IMR-90 (cell line): ENCODE measurements at regions not wholly inside any gene's neighbourhood (a gene's known extent, or its start where the extent isn't known, plus 50 kb on each side); places are given as distances from the start of the nearest gene placed in this dataset.

ENCODE experiments used
- ATAC-seq: fragments of 200-7000 bp; cut with Tn5 transposase; 2 replicates; pipeline ENCODE4 v1.9.1; 2020; ENCODE audit warnings: low read depth, mild to moderate bottlenecking, moderate library complexity
- BruUV-seq: library from RNA; stranded (reverse); fragments of 400-500 nt; replicated peaks from 2 replicates; lab custom pipeline; 2021; lab: Mats Ljungman, UMichigan
- CTCF ChIA-PET: fragments of 300-600 bp; formaldehyde crosslinking; extraction: SDS; loops from one replicate; lab custom pipeline; 2021; ENCODE audit warnings: antibody characterized with exemption; lab: Yijun Ruan, JAX
- POLR2A ChIA-PET: fragments of 300-600 bp; sonication (Branson Sonifier 250); formaldehyde crosslinking; loops from one replicate; lab custom pipeline; 2022; ENCODE audit warnings: antibody characterized with exemption; ENCODE audit not compliant: unreplicated experiment; lab: Charles Lee
- DNase-seq: peaks from one replicate; pipeline ENCODE4 v3.0.0; 2013
- H2AFZ ChIP-seq: replicated peaks from 2 replicates; pipeline ENCODE3; 2013; ENCODE audit warnings: low read length, mild to moderate bottlenecking; ENCODE audit not compliant: poor library complexity
- H2AK5ac ChIP-seq: 2 replicates; pipeline ENCODE4 v1.6.1; 2013; ENCODE audit warnings: low read depth, low read length, inconsistent platforms
- H2AK9ac ChIP-seq: replicated peaks from 2 replicates; pipeline ENCODE3; 2013; ENCODE audit warnings: mild to moderate bottlenecking, low read depth, low read length, moderate library complexity; ENCODE audit not compliant: poor library complexity
- H2BK120ac ChIP-seq: 2 replicates; pipeline ENCODE4 v1.6.1; 2013; ENCODE audit warnings: low read depth, low read length, inconsistent platforms
- H2BK15ac ChIP-seq: 3 replicates; pipeline ENCODE4 v1.6.1; 2013; ENCODE audit warnings: low read depth, low read length, inconsistent platforms
- H2BK20ac ChIP-seq: 2 replicates; pipeline ENCODE4 v1.6.1; 2013; ENCODE audit warnings: low read depth, mild to moderate bottlenecking, inconsistent platforms, low read length, moderate library complexity
- H2BK5ac ChIP-seq: 2 replicates; pipeline ENCODE4 v1.6.1; 2013; ENCODE audit warnings: mild to moderate bottlenecking, low read depth, low read length, inconsistent platforms; ENCODE audit not compliant: poor library complexity, severe bottlenecking
- H3K14ac ChIP-seq: replicated peaks from 2 replicates; pipeline ENCODE4 v1.6.1; 2013; ENCODE audit warnings: low read depth, low read length, inconsistent platforms
- H3K18ac ChIP-seq: 2 replicates; pipeline ENCODE4 v1.6.1; 2013; ENCODE audit warnings: low read depth, low read length, control low read depth
- H3K23ac ChIP-seq: 2 replicates; pipeline ENCODE4 v1.6.1; 2013; ENCODE audit warnings: low read depth, low read length, inconsistent platforms
- H3K27ac ChIP-seq: 2 replicates; pipeline ENCODE4 v1.5.1; 2013; ENCODE audit warnings: mild to moderate bottlenecking, control low read depth, low read length; ENCODE audit not compliant: insufficient read depth
- H3K27me3 ChIP-seq: 2 replicates; pipeline ENCODE4 v1.6.1; 2013; ENCODE audit warnings: low read length; ENCODE audit not compliant: control insufficient read depth, insufficient read depth
- H3K36me3 ChIP-seq: 2 replicates; pipeline ENCODE4 v1.6.1; 2013; ENCODE audit warnings: low read length, mixed read lengths; ENCODE audit not compliant: control insufficient read depth, insufficient read depth
- H3K4ac ChIP-seq: 2 replicates; pipeline ENCODE4 v1.6.1; 2013; ENCODE audit warnings: low read depth, low read length, inconsistent platforms
- H3K4me1 ChIP-seq: 2 replicates; pipeline ENCODE4 v1.6.1; 2013; ENCODE audit warnings: low read length, mixed read lengths; ENCODE audit not compliant: control insufficient read depth, insufficient read depth
- H3K4me2 ChIP-seq: 2 replicates; pipeline ENCODE4 v1.6.1; 2013; ENCODE audit warnings: low read depth, mild to moderate bottlenecking, control low read depth, low read length, moderate library complexity
- H3K4me3 ChIP-seq: 2 replicates; pipeline ENCODE4 v1.5.1; 2013; ENCODE audit warnings: low read depth, mild to moderate bottlenecking, control low read depth, low read length, moderate library complexity; ENCODE audit not compliant: insufficient read depth
- H3K56ac ChIP-seq: 2 replicates; pipeline ENCODE4 v1.6.1; 2013; ENCODE audit warnings: low read length, inconsistent platforms; ENCODE audit not compliant: insufficient read depth; ENCODE audit errors: extremely low read depth
- H3K79me1 ChIP-seq, 2 experiments: 2 replicates each; pipeline ENCODE4 v1.6.1; 2013; ENCODE audit warnings: low read length in 2 of 2, inconsistent platforms in 1 of 2, low read depth in 1 of 2
- H3K9ac ChIP-seq: 2 replicates; pipeline ENCODE4 v1.6.1; 2013; ENCODE audit warnings: low read depth, low read length, control low read depth
- H3K9me1 ChIP-seq: 2 replicates; pipeline ENCODE4 v1.6.1; 2013; ENCODE audit warnings: low read length, inconsistent platforms; ENCODE audit not compliant: insufficient read depth
- H3K9me3 ChIP-seq: 2 replicates; pipeline ENCODE4 v1.6.1; 2013; ENCODE audit warnings: low read length; ENCODE audit not compliant: control insufficient read depth, insufficient read depth
- H4K20me1 ChIP-seq: 2 replicates; pipeline ENCODE4 v1.6.1; 2013; ENCODE audit warnings: low read length, inconsistent platforms; ENCODE audit not compliant: insufficient read depth
- H4K5ac ChIP-seq: 2 replicates; pipeline ENCODE4 v1.6.1; 2013; ENCODE audit warnings: mild to moderate bottlenecking, low read depth, low read length, control low read depth
- H4K8ac ChIP-seq, 2 experiments: 2 replicates each; pipeline ENCODE4 v1.6.1; 2013; ENCODE audit warnings: low read depth in 2 of 2, low read length in 2 of 2, control low read depth in 1 of 2, inconsistent platforms in 1 of 2
- H4K91ac ChIP-seq: 2 replicates; pipeline ENCODE4 v1.6.1; 2013; ENCODE audit warnings: low read depth, low read length, inconsistent platforms; ENCODE audit not compliant: insufficient read depth
- MAFK ChIP-seq: IDR thresholded peaks from 2 replicates; pipeline ENCODE4 v1.6.1; 2012; ENCODE audit warnings: low read depth, low read length, improper control_type of control experiment
- MAZ ChIP-seq: IDR thresholded peaks from 2 replicates; pipeline ENCODE4 v1.6.1; 2012; ENCODE audit warnings: low read depth, mild to moderate bottlenecking, low read length, improper control_type of control experiment, moderate library complexity, borderline replicate concordance
- POLR2A ChIP-seq: IDR thresholded peaks from 2 replicates; pipeline ENCODE4 v1.6.1; 2012; ENCODE audit warnings: mild to moderate bottlenecking, low read depth, low read length
- RFX5 ChIP-seq: IDR thresholded peaks from 2 replicates; pipeline ENCODE4 v1.8.0; 2012; ENCODE audit warnings: low read depth, mild to moderate bottlenecking, low read length, moderate library complexity
- SMC3 ChIP-seq: fragments of 150-350 bp; IDR thresholded peaks from 2 replicates; pipeline ENCODE4 v1.6.1; 2016; ENCODE audit warnings: low read depth, mild to moderate bottlenecking, antibody characterized with exemption, low read length, moderate library complexity
- WGBS, 2 experiments: methylation state at CpG; one replicate each; pipeline versions ENCODE4 v1.1.5 to v1.1.7; 2013; ENCODE audit warnings: missing lambda C conversion rate in 2 of 2; ENCODE audit not compliant: insufficient read length in 1 of 2; ENCODE audit errors: extremely low coverage in 2 of 2; 5-methylcytosine and 5-hydroxymethylcytosine counted together
- dilution Hi-C: fragments of 300-500 bp; cut with HindIII; formaldehyde crosslinking; loops from one replicate; pipeline ENCODE4 v1.14.3; 2018; ENCODE audit warnings: low sequenced_read_pairs; ENCODE audit not compliant: unreplicated experiment
- in situ Hi-C: fragments of 300-500 bp; cut with MboI; formaldehyde crosslinking; loops from 3 replicates; pipeline ENCODE4 v1.14.3; 2019; ENCODE audit warnings: low sequenced_read_pairs, inconsistent platforms, mixed read lengths
- intact Hi-C: fragments of 100-400 bp; cut with micrococcal nuclease; formaldehyde crosslinking; loops from 2 replicates; pipeline ENCODE4 v1.10.0; 2022

GRCh38 chr12:126998031-126998430 lies 1268.9 kb upstream of the TMEM132C start:
- Histone ChIP-seq H2BK15ac (no peak overlapping the region), H3K36me3 (no peaks in the 10 kb centered on the region), H3K27me3 (no peaks in the 10 kb centered on the region), H3K14ac (no peak overlapping the region), H4K8ac (no peak overlapping the region), H3K4ac (no peak overlapping the region), H3K9me3 (peaks cover 19% of the 10 kb centered on the region), H2AK5ac (no peak overlapping the region), H3K4me3 (no peak overlapping the region), H3K79me1 (no peaks in the 10 kb centered on the region), H4K5ac (no peak overlapping the region), H3K9me1 (no peaks in the 10 kb centered on the region), H3K4me2 (no peak overlapping the region), H2BK120ac (no peak overlapping the region), H3K4me1 (no peaks in the 10 kb centered on the region), H2BK20ac (no peak overlapping the region), H3K56ac (no peak overlapping the region), H2AFZ (no peak overlapping the region), H3K27ac (no peak overlapping the region), H3K23ac (no peak overlapping the region), H4K91ac (no peak overlapping the region), H2AK9ac (no peak overlapping the region), H3K9ac (no peak overlapping the region), H3K18ac (no peak overlapping the region), H4K20me1 (no peaks in the 10 kb centered on the region), H2BK5ac (no peak overlapping the region)
- ChIA-PET POLR2A (no interaction called here), CTCF (no interaction called here)
- in situ Hi-C loops (no loop called here), intact Hi-C loops (no loop called here), dilution Hi-C loops (no loop called here)
- no TSS peak for BruUV-seq
- no peak for DNase-seq
- WGBS, 2 experiments = no CpG with 5 or more reads among the region's 4 CpGs
- TF ChIP-seq SMC3 (no peak), MAFK (no peak), POLR2A (no peak), MAZ (no peak), RFX5 (no peak)
- ATAC-seq = no peak
